ENCODE measurements at regions not wholly inside any gene's neighbourhood (a gene's known extent, or its start where the extent isn't known, plus 50 kb on each side); places are given as distances from the start of the nearest gene placed in this dataset.

GRCh38 chr7:46208635-46209525, 287.8 kb upstream of the IGFBP3 start:
- H3K36me3 ChIP-seq (ENCODE audit: insufficient read depth): no peaks in the 10 kb centered on the region
- peak overlapping the region; percentile 56; the same call in 1 of the 2 replicates for H2AFZ ChIP-seq
- H3K9me3 Mint-ChIP-seq: no peaks in the 10 kb centered on the region; the same call in 2 of the 3 replicates
- H3K27me3 Mint-ChIP-seq (ENCODE audit: insufficient read depth, low read depth, poor library complexity): peaks cover 2% of the 10 kb centered on the region
- H3K9me2 ChIP-seq (ENCODE audit: insufficient read depth): 0 out of 2 replicates have a peak, but pooled peaks cover 3% of the 10 kb centered on the region
- DNase-seq (ENCODE audit: low spot score) (no peak), ATAC-seq (no peak)
- H3F3A ChIP-seq (replicated peaks; ENCODE audit: low read depth): no peaks in the 10 kb centered on the region
- no peaks in the 10 kb centered on the region for H3K79me2 ChIP-seq (replicated peaks; ENCODE audit: insufficient read depth)
- H3K27ac Mint-ChIP-seq: no peak overlapping the region
- no peak overlapping the region for H3K27ac ChIP-seq (ENCODE audit: low read depth)
- no peak for TF ChIP-seq ETS1 (IDR thresholded peaks at IDR 0.05)
- no peak for TF ChIP-seq POLR2AphosphoS5 (IDR thresholded peaks at IDR 0.05; ENCODE audit: low read depth)
- TF ChIP-seq EZH2phosphoT487 (IDR thresholded peaks at IDR 0.05; ENCODE audit: unreplicated experiment): no peak
- TF ChIP-seq STAT1 (IDR thresholded peaks at IDR 0.05; ENCODE audit: unreplicated experiment): no peak
- TF ChIP-seq CTCF (conservative IDR thresholded peaks at IDR 0.05; ENCODE audit: low read depth in 2 of 2): no peak
- no peak for TF ChIP-seq JUNB (IDR thresholded peaks at IDR 0.05; ENCODE audit: unreplicated experiment)
- TF ChIP-seq, protein P1, sequence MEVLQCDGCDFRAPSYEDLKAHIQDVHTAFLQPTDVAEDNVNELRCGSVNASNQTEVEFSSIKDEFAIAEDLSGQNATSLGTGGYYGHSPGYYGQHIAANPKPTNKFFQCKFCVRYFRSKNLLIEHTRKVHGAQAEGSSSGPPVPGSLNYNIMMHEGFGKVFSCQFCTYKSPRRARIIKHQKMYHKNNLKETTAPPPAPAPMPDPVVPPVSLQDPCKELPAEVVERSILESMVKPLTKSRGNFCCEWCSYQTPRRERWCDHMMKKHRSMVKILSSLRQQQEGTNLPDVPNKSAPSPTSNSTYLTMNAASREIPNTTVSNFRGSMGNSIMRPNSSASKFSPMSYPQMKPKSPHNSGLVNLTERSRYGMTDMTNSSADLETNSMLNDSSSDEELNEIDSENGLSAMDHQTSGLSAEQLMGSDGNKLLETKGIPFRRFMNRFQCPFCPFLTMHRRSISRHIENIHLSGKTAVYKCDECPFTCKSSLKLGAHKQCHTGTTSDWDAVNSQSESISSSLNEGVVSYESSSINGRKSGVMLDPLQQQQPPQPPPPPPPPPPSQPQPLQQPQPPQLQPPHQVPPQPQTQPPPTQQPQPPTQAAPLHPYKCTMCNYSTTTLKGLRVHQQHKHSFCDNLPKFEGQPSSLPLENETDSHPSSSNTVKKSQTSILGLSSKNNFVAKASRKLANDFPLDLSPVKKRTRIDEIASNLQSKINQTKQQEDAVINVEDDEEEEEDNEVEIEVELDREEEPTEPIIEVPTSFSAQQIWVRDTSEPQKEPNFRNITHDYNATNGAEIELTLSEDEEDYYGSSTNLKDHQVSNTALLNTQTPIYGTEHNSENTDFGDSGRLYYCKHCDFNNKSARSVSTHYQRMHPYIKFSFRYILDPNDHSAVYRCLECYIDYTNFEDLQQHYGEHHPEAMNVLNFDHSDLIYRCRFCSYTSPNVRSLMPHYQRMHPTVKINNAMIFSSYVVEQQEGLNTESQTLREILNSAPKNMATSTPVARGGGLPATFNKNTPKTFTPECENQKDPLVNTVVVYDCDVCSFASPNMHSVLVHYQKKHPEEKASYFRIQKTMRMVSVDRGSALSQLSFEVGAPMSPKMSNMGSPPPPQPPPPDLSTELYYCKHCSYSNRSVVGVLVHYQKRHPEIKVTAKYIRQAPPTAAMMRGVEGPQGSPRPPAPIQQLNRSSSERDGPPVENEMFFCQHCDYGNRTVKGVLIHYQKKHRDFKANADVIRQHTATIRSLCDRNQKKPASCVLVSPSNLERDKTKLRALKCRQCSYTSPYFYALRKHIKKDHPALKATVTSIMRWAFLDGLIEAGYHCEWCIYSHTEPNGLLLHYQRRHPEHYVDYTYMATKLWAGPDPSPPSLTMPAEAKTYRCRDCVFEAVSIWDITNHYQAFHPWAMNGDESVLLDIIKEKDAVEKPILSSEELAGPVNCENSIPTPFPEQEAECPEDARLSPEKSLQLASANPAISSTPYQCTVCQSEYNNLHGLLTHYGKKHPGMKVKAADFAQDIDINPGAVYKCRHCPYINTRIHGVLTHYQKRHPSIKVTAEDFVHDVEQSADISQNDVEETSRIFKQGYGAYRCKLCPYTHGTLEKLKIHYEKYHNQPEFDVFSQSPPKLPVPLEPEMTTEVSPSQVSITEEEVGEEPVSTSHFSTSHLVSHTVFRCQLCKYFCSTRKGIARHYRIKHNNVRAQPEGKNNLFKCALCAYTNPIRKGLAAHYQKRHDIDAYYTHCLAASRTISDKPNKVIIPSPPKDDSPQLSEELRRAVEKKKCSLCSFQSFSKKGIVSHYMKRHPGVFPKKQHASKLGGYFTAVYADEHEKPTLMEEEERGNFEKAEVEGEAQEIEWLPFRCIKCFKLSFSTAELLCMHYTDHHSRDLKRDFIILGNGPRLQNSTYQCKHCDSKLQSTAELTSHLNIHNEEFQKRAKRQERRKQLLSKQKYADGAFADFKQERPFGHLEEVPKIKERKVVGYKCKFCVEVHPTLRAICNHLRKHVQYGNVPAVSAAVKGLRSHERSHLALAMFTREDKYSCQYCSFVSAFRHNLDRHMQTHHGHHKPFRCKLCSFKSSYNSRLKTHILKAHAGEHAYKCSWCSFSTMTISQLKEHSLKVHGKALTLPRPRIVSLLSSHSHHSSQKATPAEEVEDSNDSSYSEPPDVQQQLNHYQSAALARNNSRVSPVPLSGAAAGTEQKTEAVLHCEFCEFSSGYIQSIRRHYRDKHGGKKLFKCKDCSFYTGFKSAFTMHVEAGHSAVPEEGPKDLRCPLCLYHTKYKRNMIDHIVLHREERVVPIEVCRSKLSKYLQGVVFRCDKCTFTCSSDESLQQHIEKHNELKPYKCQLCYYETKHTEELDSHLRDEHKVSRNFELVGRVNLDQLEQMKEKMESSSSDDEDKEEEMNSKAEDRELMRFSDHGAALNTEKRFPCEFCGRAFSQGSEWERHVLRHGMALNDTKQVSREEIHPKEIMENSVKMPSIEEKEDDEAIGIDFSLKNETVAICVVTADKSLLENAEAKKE (CRISPR knock-in tag; IDR thresholded peaks at IDR 0.05): no peak
- TF ChIP-seq NANOG (IDR thresholded peaks at IDR 0.05; ENCODE audit: borderline replicate concordance): no peak
- no peak for TF ChIP-seq EZH2 (IDR thresholded peaks at IDR 0.05; ENCODE audit: low read depth, unreplicated experiment)
- no peak for TF ChIP-seq ZNF114 (CRISPR knock-in tag; IDR thresholded peaks at IDR 0.05)
- no peaks in the 10 kb centered on the region; the same call in 2 of the 3 replicates for H3K36me3 Mint-ChIP-seq (ENCODE audit: low read depth)
- no peak overlapping the region for H3K4me3 ChIP-seq
- no peaks in the 10 kb centered on the region for H3K27me3 ChIP-seq (ENCODE audit: insufficient read depth)
- no peak overlapping the region for H3K4me2 ChIP-seq
- peaks cover 3% of the 10 kb centered on the region; the same call in 1 of the 3 replicates for H3K4me1 Mint-ChIP-seq
- H3K4me1 ChIP-seq (ENCODE audit: insufficient read depth): no peaks in the 10 kb centered on the region
- no peak overlapping the region for H3K4me3 Mint-ChIP-seq
- no peaks in the 10 kb centered on the region for H4K20me1 ChIP-seq (replicated peaks; ENCODE audit: insufficient read depth)
